Nephron (organoid): ENCODE measurements at regions not wholly inside any gene's neighbourhood (a gene's known extent, or its start where the extent isn't known, plus 50 kb on each side); places are given as distances from the start of the nearest gene placed in this dataset.

Experiments
- H3K27ac Mint-ChIP-seq, 3 experiments: 2 replicates each; pipeline ENCODE4 v1.8.0; 2020; ENCODE audit warnings: mixed read lengths in 3 of 3, mild to moderate bottlenecking in 2 of 3, moderate library complexity in 1 of 3
- H3K27me3 Mint-ChIP-seq: 2 replicates; pipeline ENCODE4 v1.8.0; 2021; ENCODE audit warnings: low read depth, mild to moderate bottlenecking, moderate library complexity, mixed read lengths
- H3K36me3 Mint-ChIP-seq: 2 replicates; pipeline ENCODE4 v1.8.0; 2020; ENCODE audit warnings: low read depth, mixed read lengths
- H3K4me1 Mint-ChIP-seq: 2 replicates; pipeline ENCODE4 v1.8.0; 2020; ENCODE audit warnings: mixed read lengths
- H3K4me3 Mint-ChIP-seq, 3 experiments: 2 replicates each; pipeline ENCODE4 v1.8.0; 2020; ENCODE audit warnings: mild to moderate bottlenecking in 3 of 3, mixed read lengths in 3 of 3, moderate library complexity in 2 of 3
- H3K9me3 Mint-ChIP-seq: 2 replicates; pipeline ENCODE4 v1.8.0; 2020; ENCODE audit warnings: mixed read lengths
- CTCF ChIP-seq, 3 experiments: fragments of 200-600 bp; sonication (generic); IDR thresholded peaks; one replicate each; pipeline ENCODE4 v1.5.0; 2021; ENCODE audit warnings: antibody characterized with exemption in 3 of 3; ENCODE audit not compliant: unreplicated experiment in 3 of 3

GRCh38 chrX:69305333-69306062 lies 140.2 kb upstream of the PJA1 start:
- no peak for TF ChIP-seq CTCF (IDR thresholded peaks at IDR 0.05; ENCODE audit: unreplicated experiment in 3 of 3)
- peaks cover 11% of the 10 kb centered on the region for H3K4me1 Mint-ChIP-seq

GRCh38 chrX:69303231-69303630 lies 138.0 kb upstream of the PJA1 start:
- no peaks in the 10 kb centered on the region for H3K36me3 Mint-ChIP-seq
- H3K4me3 Mint-ChIP-seq: no peak overlapping the region
- peaks cover 11% of the 10 kb centered on the region for H3K4me1 Mint-ChIP-seq
- TF ChIP-seq CTCF (IDR thresholded peaks at IDR 0.05; ENCODE audit: unreplicated experiment in 3 of 3): no peak
- H3K27me3 Mint-ChIP-seq: no peaks in the 10 kb centered on the region
- no peak overlapping the region for H3K27ac Mint-ChIP-seq
- H3K9me3 Mint-ChIP-seq: peaks cover 10% of the 10 kb centered on the region

More at GRCh38 chrX:69305333-69306062, 140.2 kb upstream of the PJA1 start:
- Mint-ChIP-seq H3K9me3 (peaks cover 10% of the 10 kb centered on the region), H3K27ac (no peak overlapping the region), H3K4me3 (no peak overlapping the region), H3K36me3 (no peaks in the 10 kb centered on the region), H3K27me3 (no peaks in the 10 kb centered on the region)

DNA sequence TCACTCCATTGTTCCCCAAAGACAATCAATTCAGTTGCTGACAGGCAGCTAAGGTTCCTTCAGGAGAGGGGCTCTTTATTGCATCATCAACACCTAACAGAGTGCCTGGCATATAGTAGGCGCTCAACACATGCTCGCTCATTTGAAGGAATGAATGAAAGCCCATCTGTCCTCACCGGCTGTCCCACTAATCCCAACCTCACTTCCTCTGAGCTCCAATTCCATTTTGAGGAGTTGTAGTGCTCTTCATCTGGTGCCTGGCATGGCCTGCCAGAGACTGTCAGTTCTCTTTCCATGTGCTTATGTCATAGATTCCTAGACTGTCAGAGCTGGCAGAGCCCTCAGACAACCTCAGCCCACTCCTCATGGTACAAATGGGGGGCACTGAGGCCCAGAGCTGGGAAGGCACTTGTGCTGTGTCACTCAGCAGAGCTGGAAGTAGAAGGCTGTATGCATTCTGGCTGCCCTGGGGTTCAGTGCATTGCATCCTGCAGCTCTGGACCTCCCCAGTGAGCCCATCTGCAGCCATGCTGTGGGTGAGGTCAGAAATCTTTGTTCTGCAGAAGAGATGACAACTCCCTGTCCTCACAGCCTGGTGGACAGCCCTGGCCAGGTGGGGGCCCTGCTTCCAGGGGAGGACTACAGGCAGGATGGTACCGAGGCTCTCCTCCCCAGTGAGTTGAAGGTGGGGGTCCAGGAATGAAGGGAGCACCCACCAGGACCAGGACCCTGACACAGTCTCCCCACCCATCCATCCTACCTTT lies 134.9 kb upstream of the PJA1 start:
- H3K36me3 Mint-ChIP-seq: no peaks in the 10 kb centered on the region
- H3K27me3 Mint-ChIP-seq: no peaks in the 10 kb centered on the region
- TF ChIP-seq CTCF (IDR thresholded peaks at IDR 0.05; ENCODE audit: unreplicated experiment in 3 of 3): no peak
- peaks cover 5% of the 10 kb centered on the region for H3K4me1 Mint-ChIP-seq
- H3K4me3 Mint-ChIP-seq: no peak overlapping the region
- no peak overlapping the region for H3K27ac Mint-ChIP-seq
- H3K9me3 Mint-ChIP-seq: peaks cover 7% of the 10 kb centered on the region

GRCh38 chrX:69299285-69299684 lies 134.0 kb upstream of the PJA1 start:
- Mint-ChIP-seq H3K36me3 (no peaks in the 10 kb centered on the region), H3K27ac (peak overlapping the region in 1 of 3 experiments; percentile 17), H3K4me1 (peaks cover 5% of the 10 kb centered on the region), H3K27me3 (no peaks in the 10 kb centered on the region), H3K9me3 (peaks cover 8% of the 10 kb centered on the region), H3K4me3 (no peak overlapping the region)
- no peak for TF ChIP-seq CTCF (IDR thresholded peaks at IDR 0.05; ENCODE audit: unreplicated experiment in 3 of 3)

DNA sequence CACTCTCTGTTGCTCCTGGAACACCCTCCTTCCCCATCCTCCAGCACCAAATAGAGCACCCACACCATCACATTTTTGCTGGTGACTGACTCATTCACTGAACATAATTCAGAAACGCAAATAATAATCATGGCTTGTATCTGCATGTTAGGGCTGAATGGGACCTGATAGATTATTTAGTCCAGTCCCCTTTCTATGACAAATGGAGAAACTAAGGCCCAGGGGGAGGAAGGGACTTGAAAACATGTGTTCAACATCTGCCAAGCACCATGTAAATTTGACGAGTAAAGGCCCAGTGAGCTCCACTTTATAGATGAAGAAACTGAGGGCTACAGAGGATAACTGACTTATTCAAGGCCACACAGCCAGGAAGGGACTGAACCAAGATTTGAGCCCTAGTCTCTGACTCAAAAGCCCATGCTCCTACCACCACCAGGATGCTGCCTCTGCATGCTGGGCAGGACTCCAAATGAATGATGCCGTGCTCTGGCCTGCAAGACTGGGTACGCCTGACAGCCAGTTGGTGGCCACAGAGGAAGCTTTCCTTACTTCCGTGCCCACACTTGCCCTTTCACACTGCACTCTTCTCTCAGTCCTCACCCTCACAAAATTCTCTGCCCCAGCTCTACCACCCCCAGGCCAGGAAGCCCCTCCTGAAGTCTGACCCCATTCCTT lies 133.3 kb upstream of the PJA1 start:
- no peaks in the 10 kb centered on the region for H3K36me3 Mint-ChIP-seq
- H3K4me3 Mint-ChIP-seq: no peak overlapping the region
- H3K4me1 Mint-ChIP-seq: peaks cover 5% of the 10 kb centered on the region
- peaks cover 8% of the 10 kb centered on the region for H3K9me3 Mint-ChIP-seq
- TF ChIP-seq CTCF (IDR thresholded peaks at IDR 0.05; ENCODE audit: unreplicated experiment in 3 of 3): no peak
- H3K27me3 Mint-ChIP-seq: peaks cover 3% of the 10 kb centered on the region
- H3K27ac Mint-ChIP-seq: peak overlapping the region in 1 of 3 experiments; percentile 17
